ENCODE measurements at regions not wholly inside any gene's neighbourhood (a gene's known extent, or its start where the extent isn't known, plus 50 kb on each side); places are given as distances from the start of the nearest gene placed in this dataset.

- no peak for TF ChIP-seq PPARA (CRISPR knock-in tag; IDR thresholded peaks at IDR 0.05; ENCODE audit: borderline replicate concordance)
- no peak for TF ChIP-seq ARNTL (CRISPR knock-in tag; IDR thresholded peaks at IDR 0.05; ENCODE audit: borderline replicate concordance, low read depth)
- TF ChIP-seq, protein P1, sequence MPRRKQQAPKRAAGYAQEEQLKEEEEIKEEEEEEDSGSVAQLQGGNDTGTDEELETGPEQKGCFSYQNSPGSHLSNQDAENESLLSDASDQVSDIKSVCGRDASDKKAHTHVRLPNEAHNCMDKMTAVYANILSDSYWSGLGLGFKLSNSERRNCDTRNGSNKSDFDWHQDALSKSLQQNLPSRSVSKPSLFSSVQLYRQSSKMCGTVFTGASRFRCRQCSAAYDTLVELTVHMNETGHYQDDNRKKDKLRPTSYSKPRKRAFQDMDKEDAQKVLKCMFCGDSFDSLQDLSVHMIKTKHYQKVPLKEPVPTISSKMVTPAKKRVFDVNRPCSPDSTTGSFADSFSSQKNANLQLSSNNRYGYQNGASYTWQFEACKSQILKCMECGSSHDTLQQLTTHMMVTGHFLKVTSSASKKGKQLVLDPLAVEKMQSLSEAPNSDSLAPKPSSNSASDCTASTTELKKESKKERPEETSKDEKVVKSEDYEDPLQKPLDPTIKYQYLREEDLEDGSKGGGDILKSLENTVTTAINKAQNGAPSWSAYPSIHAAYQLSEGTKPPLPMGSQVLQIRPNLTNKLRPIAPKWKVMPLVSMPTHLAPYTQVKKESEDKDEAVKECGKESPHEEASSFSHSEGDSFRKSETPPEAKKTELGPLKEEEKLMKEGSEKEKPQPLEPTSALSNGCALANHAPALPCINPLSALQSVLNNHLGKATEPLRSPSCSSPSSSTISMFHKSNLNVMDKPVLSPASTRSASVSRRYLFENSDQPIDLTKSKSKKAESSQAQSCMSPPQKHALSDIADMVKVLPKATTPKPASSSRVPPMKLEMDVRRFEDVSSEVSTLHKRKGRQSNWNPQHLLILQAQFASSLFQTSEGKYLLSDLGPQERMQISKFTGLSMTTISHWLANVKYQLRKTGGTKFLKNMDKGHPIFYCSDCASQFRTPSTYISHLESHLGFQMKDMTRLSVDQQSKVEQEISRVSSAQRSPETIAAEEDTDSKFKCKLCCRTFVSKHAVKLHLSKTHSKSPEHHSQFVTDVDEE (CRISPR knock-in tag; IDR thresholded peaks at IDR 0.05): no peak
Measured at GRCh38 chr1:221084681-221085080, 205.4 kb downstream of the HLX start.
